HEK293T (cell line): ENCODE measurements at regions not wholly inside any gene's neighbourhood (a gene's known extent, or its start where the extent isn't known, plus 50 kb on each side); places are given as distances from the start of the nearest gene placed in this dataset.

Source experiments
- BHLHE40 ChIP-seq: fragments of 450-650 bp; IDR thresholded peaks from 2 replicates; pipeline ENCODE4 v1.6.1; 2016; ENCODE audit warnings: mild to moderate bottlenecking, moderate library complexity, borderline replicate concordance
- FOXK2 ChIP-seq: fragments of 450-650 bp; IDR thresholded peaks from 2 replicates; pipeline ENCODE4 v1.6.1; 2016; ENCODE audit warnings: mild to moderate bottlenecking
- SP1 ChIP-seq: fragments of 450-650 bp; IDR thresholded peaks from 2 replicates; pipeline ENCODE4 v1.6.1; 2017
- TARDBP ChIP-seq: fragments of 450-650 bp; IDR thresholded peaks from 2 replicates; pipeline ENCODE4 v1.6.1; 2016
- ZNF384 ChIP-seq: fragments of 450-650 bp; IDR thresholded peaks from 2 replicates; pipeline ENCODE4 v1.6.1; 2016

GRCh38 chr2:128973566-128973965, 654.9 kb upstream of the HS6ST1 start:
- TF ChIP-seq ZNF384 (no peak), SP1 (no peak), TARDBP (no peak), BHLHE40 (no peak), FOXK2 (no peak)
